ENCODE measurements at regions not wholly inside any gene's neighbourhood (a gene's known extent, or its start where the extent isn't known, plus 50 kb on each side); places are given as distances from the start of the nearest gene placed in this dataset.

- no peak for TF ChIP-seq EP300 (IDR thresholded peaks at IDR 0.05; ENCODE audit: low read length)
- TF ChIP-seq SRSF7 (optimal IDR thresholded peaks at IDR 0.05; ENCODE audit: low read depth, low read length) = no peak
- TF ChIP-seq ETV5 (CRISPR knock-in tag; IDR thresholded peaks at IDR 0.05; ENCODE audit: low read depth) = no peak
- Histone ChIP-seq H2AFZ (ENCODE audit: low read depth, low read length) (no peak overlapping the region), H3K4me3 (no peak overlapping the region), H3K27me3 (ENCODE audit: control insufficient read depth in 2 of 2, insufficient read depth in 2 of 2, low read length in 2 of 2) (no peaks in the 10 kb centered on the region), H3K9ac (ENCODE audit: insufficient read depth in 1 of 2, low read depth in 2 of 2, low read length in 2 of 2) (no peak overlapping the region), H3K4me1 (replicated peaks in 1 of 2; ENCODE audit: control insufficient read depth in 2 of 2, insufficient read depth in 2 of 2, low read length in 2 of 2) (no peaks in the 10 kb centered on the region), H3K79me2 (ENCODE audit: control insufficient read depth, insufficient read depth, low read length) (no peaks in the 10 kb centered on the region), H3K36me3 (ENCODE audit: control insufficient read depth, insufficient read depth, low read length) (no peaks in the 10 kb centered on the region), H3K27ac (ENCODE audit: extremely low read depth, low read depth, low read length) (no peak overlapping the region), H4K20me1 (replicated peaks; ENCODE audit: control insufficient read depth, insufficient read depth, low read length) (no peaks in the 10 kb centered on the region), H3K9me1 (ENCODE audit: control insufficient read depth, insufficient read depth, low read length) (no peaks in the 10 kb centered on the region), H3K9me3 (replicated peaks; ENCODE audit: control insufficient read depth, insufficient read depth, low read depth, low read length) (no peaks in the 10 kb centered on the region), H3K4me2 (ENCODE audit: insufficient read depth, low read length) (no peak overlapping the region)
- DNase-seq (ENCODE audit: extremely low read depth in 1 of 4, low spot score in 3 of 4) = no peak
- no peak for FAIRE-seq
- ChIA-PET CTCF (ENCODE audit: low intra/inter-chr PET ratio) (no interaction called here), POLR2A (no interaction called here)
- no peak for ATAC-seq
- in situ Hi-C loops (cut with MboI) (no loop called here), intact Hi-C loops (cut with micrococcal nuclease) (no loop called here)
- 2% methylated on average over 4 of the region's 4 CpGs for WGBS (ENCODE audit: insufficient coverage, low coverage, missing lambda C conversion rate)
- BruUV-seq (replicated peaks) = no TSS peak
Observed at GRCh38 chr5:32936329-32936728, 225.2 kb downstream of the NPR3 start.

- Histone ChIP-seq H3K4me1 (replicated peaks in 1 of 2; ENCODE audit: control insufficient read depth in 2 of 2, insufficient read depth in 2 of 2, low read length in 2 of 2) (no peaks in the 10 kb centered on the region), H3K4me3 (no peak overlapping the region), H3K9me1 (ENCODE audit: control insufficient read depth, insufficient read depth, low read length) (no peaks in the 10 kb centered on the region), H3K27me3 (ENCODE audit: control insufficient read depth in 2 of 2, insufficient read depth in 2 of 2, low read length in 2 of 2) (no peaks in the 10 kb centered on the region), H2AFZ (ENCODE audit: low read depth, low read length) (no peak overlapping the region), H3K9ac (ENCODE audit: insufficient read depth in 1 of 2, low read depth in 2 of 2, low read length in 2 of 2) (no peak overlapping the region), H3K9me3 (replicated peaks; ENCODE audit: control insufficient read depth, insufficient read depth, low read depth, low read length) (no peaks in the 10 kb centered on the region), H3K36me3 (ENCODE audit: control insufficient read depth, insufficient read depth, low read length) (no peaks in the 10 kb centered on the region), H4K20me1 (replicated peaks; ENCODE audit: control insufficient read depth, insufficient read depth, low read length) (no peaks in the 10 kb centered on the region), H3K27ac (ENCODE audit: extremely low read depth, low read depth, low read length) (no peak overlapping the region), H3K79me2 (ENCODE audit: control insufficient read depth, insufficient read depth, low read length) (no peaks in the 10 kb centered on the region), H3K4me2 (ENCODE audit: insufficient read depth, low read length) (no peak overlapping the region)
- intact Hi-C loops (cut with micrococcal nuclease) = loop anchor here (10.0 kb wide), 1 partner anchor 238 kb away; no protein-coding TSS in a partner anchor
- CTCF ChIA-PET (ENCODE audit: low intra/inter-chr PET ratio) = no interaction called here
- WGBS (ENCODE audit: insufficient coverage, low coverage, missing lambda C conversion rate) = 2% methylated on average over 6 of the region's 6 CpGs
- DNase-seq (ENCODE audit: extremely low read depth in 1 of 4, low spot score in 3 of 4) = peak; percentile 26 to 51 (median 40)
- BruUV-seq (replicated peaks) = no TSS peak
- in situ Hi-C loops (cut with MboI) = no loop called here
- POLR2A ChIA-PET = no interaction called here
- peak; percentile 29 for FAIRE-seq
- ATAC-seq = peak; percentile 64; the same call in 2 of the 3 replicates
- TF ChIP-seq EHMT2 (IDR thresholded peaks at IDR 0.05) (0 out of 2 replicates have a peak, but pooled peaks have one; percentile 18), NCOA4 (IDR thresholded peaks at IDR 0.05; ENCODE audit: partially characterized antibody) (peak; percentile 29), ZNF512 (tag; IDR thresholded peaks at IDR 0.05) (peak; percentile 92), RREB1 (CRISPR knock-in tag; IDR thresholded peaks at IDR 0.05) (no peak), RAD21 (CRISPR knock-in tag; conservative IDR thresholded peaks at IDR 0.05 in 1 of 2, IDR thresholded peaks at IDR 0.05 in 1 of 2) (peak in 1 of 2 experiments; percentile 59; a peak in 3 of 4 replicates)
Observed at GRCh38 chr5:32942225-32942989, 231.3 kb downstream of the NPR3 start.
